ENCODE measurements at regions not wholly inside any gene's neighbourhood (a gene's known extent, or its start where the extent isn't known, plus 50 kb on each side); places are given as distances from the start of the nearest gene placed in this dataset.
"Not testable (repeated sequence)": the region's sequence is repeated elsewhere in the genome, so short reads cannot be mapped to it uniquely, and the experiment has no call there.

- TF ChIP-seq CTCF (conservative IDR thresholded peaks at IDR 0.05; ENCODE audit: low read length): no peak
- no peak for TF ChIP-seq EZH2phosphoT487 (IDR thresholded peaks at IDR 0.05; ENCODE audit: borderline replicate concordance, low read depth, low read length)
- H3K4me2 ChIP-seq (ENCODE audit: low read length): no peak overlapping the region
These were observed 287.8 kb upstream of the CHRM3 start for GRCh38 chr1:239098400-239099037.

GRCh38 chr1:239091537-239091936 is 294.8 kb upstream of the CHRM3 start:
- Histone ChIP-seq H3K9me2 (ENCODE audit: insufficient read depth, low read length) (no peaks in the 10 kb centered on the region), H2AFZ (ENCODE audit: low read length) (no peak overlapping the region), H3K9me3 (ENCODE audit: low read length) (no peaks in the 10 kb centered on the region), H3K27ac (ENCODE audit: low read depth, low read length, poor library complexity, severe bottlenecking) (no peak overlapping the region), H4K20me1 (ENCODE audit: insufficient read depth, low read length) (no peaks in the 10 kb centered on the region), H3K79me2 (ENCODE audit: insufficient read depth, low read depth, low read length) (no peaks in the 10 kb centered on the region), H3K4me1 (ENCODE audit: insufficient read depth, low read length, poor library complexity, severe bottlenecking) (no peaks in the 10 kb centered on the region), H3K4me2 (ENCODE audit: low read length) (no peak overlapping the region), H3K4me3 (ENCODE audit: low read depth, low read length, poor library complexity, severe bottlenecking) (no peak overlapping the region), H3K36me3 (ENCODE audit: insufficient read depth, low read length) (no peaks in the 10 kb centered on the region)
- TF ChIP-seq EZH2phosphoT487 (IDR thresholded peaks at IDR 0.05; ENCODE audit: borderline replicate concordance, low read depth, low read length) (no peak), CTCF (conservative IDR thresholded peaks at IDR 0.05; ENCODE audit: low read length) (no peak)
- POLR2A ChIA-PET: no interaction called here
- intact Hi-C loops (cut with micrococcal nuclease; ENCODE audit: unreplicated experiment): no loop called here
- CTCF ChIA-PET (ENCODE audit: unreplicated experiment): no interaction called here
- no peak for DNase-seq (ENCODE audit: low spot score)
- BruUV-seq (replicated peaks): no TSS peak

More at GRCh38 chr1:239098400-239099037, 287.8 kb upstream of the CHRM3 start:
- H4K20me1 ChIP-seq (ENCODE audit: insufficient read depth, low read length): no peaks in the 10 kb centered on the region
- no peak overlapping the region for H3K27ac ChIP-seq (ENCODE audit: low read depth, low read length, poor library complexity, severe bottlenecking)
- no peak for DNase-seq (ENCODE audit: low spot score)
- POLR2A ChIA-PET: no interaction called here
- BruUV-seq (replicated peaks): no TSS peak
- H3K9me2 ChIP-seq (ENCODE audit: insufficient read depth, low read length): no peaks in the 10 kb centered on the region
- no peaks in the 10 kb centered on the region for H3K79me2 ChIP-seq (ENCODE audit: insufficient read depth, low read depth, low read length)
- H3K36me3 ChIP-seq (ENCODE audit: insufficient read depth, low read length): no peaks in the 10 kb centered on the region
- no peaks in the 10 kb centered on the region for H3K4me1 ChIP-seq (ENCODE audit: insufficient read depth, low read length, poor library complexity, severe bottlenecking)
- H2AFZ ChIP-seq (ENCODE audit: low read length): no peak overlapping the region
- CTCF ChIA-PET (ENCODE audit: unreplicated experiment): no interaction called here
- H3K4me3 ChIP-seq (ENCODE audit: low read depth, low read length, poor library complexity, severe bottlenecking): no peak overlapping the region
- intact Hi-C loops (cut with micrococcal nuclease; ENCODE audit: unreplicated experiment): no loop called here
- H3K9me3 ChIP-seq (ENCODE audit: low read length): no peaks in the 10 kb centered on the region

GRCh38 chr1:239084459-239085080 is 301.8 kb upstream of the CHRM3 start:
- TF ChIP-seq CTCF (conservative IDR thresholded peaks at IDR 0.05; ENCODE audit: low read length) (0 out of 2 replicates have a peak, but pooled peaks have one; percentile 16), EZH2phosphoT487 (IDR thresholded peaks at IDR 0.05; ENCODE audit: borderline replicate concordance, low read depth, low read length) (no peak)
- DNase-seq (ENCODE audit: low spot score): no peak
- no peaks in the 10 kb centered on the region for H3K36me3 ChIP-seq (ENCODE audit: insufficient read depth, low read length)
- intact Hi-C loops (cut with micrococcal nuclease; ENCODE audit: unreplicated experiment): no loop called here
- no peaks in the 10 kb centered on the region for H3K9me2 ChIP-seq (ENCODE audit: insufficient read depth, low read length)
- H3K9me3 ChIP-seq (ENCODE audit: low read length): no peaks in the 10 kb centered on the region
- H3K4me1 ChIP-seq (ENCODE audit: insufficient read depth, low read length, poor library complexity, severe bottlenecking): no peaks in the 10 kb centered on the region
- H2AFZ ChIP-seq (ENCODE audit: low read length): no peak overlapping the region
- no peaks in the 10 kb centered on the region for H3K79me2 ChIP-seq (ENCODE audit: insufficient read depth, low read depth, low read length)
- no peak overlapping the region for H3K27ac ChIP-seq (ENCODE audit: low read depth, low read length, poor library complexity, severe bottlenecking)
- BruUV-seq (replicated peaks): no TSS peak
- ChIA-PET POLR2A (no interaction called here), CTCF (ENCODE audit: unreplicated experiment) (no interaction called here)
- H3K4me3 ChIP-seq (ENCODE audit: low read depth, low read length, poor library complexity, severe bottlenecking): no peak overlapping the region
- no peaks in the 10 kb centered on the region for H4K20me1 ChIP-seq (ENCODE audit: insufficient read depth, low read length)
- no peak overlapping the region for H3K4me2 ChIP-seq (ENCODE audit: low read length)

GRCh38 chr1:239081947-239082346 is 304.4 kb upstream of the CHRM3 start:
- H3K9me3 ChIP-seq (ENCODE audit: low read length); H3K9me2 ChIP-seq (ENCODE audit: insufficient read depth, low read length); DNase-seq (ENCODE audit: low spot score); H2AFZ ChIP-seq (ENCODE audit: low read length); H3K4me2 ChIP-seq (ENCODE audit: low read length); POLR2A ChIA-PET; H3K36me3 ChIP-seq (ENCODE audit: insufficient read depth, low read length); H3K4me1 ChIP-seq (ENCODE audit: insufficient read depth, low read length, poor library complexity, severe bottlenecking); H3K27ac ChIP-seq (ENCODE audit: low read depth, low read length, poor library complexity, severe bottlenecking); CTCF ChIA-PET (ENCODE audit: unreplicated experiment); BruUV-seq (replicated peaks); H3K4me3 ChIP-seq (ENCODE audit: low read depth, low read length, poor library complexity, severe bottlenecking); H4K20me1 ChIP-seq (ENCODE audit: insufficient read depth, low read length); H3K79me2 ChIP-seq (ENCODE audit: insufficient read depth, low read depth, low read length); intact Hi-C loops (cut with micrococcal nuclease; ENCODE audit: unreplicated experiment): not testable (repeated sequence)

All from OCI-LY7 (cell line).